LNCaP clone FGC (cell line): ENCODE measurements at regions not wholly inside any gene's neighbourhood (a gene's known extent, or its start where the extent isn't known, plus 50 kb on each side); places are given as distances from the start of the nearest gene placed in this dataset.
"Not testable (repeated sequence)": the region's sequence is repeated elsewhere in the genome, so short reads cannot be mapped to it uniquely, and the experiment has no call there.

Experiments
- DNase-seq: peaks from one replicate; pipeline ENCODE4 v3.0.0-alpha.2; 2011; ENCODE audit warnings: low read depth
- H3K4me3 ChIP-seq: 2 replicates; pipeline ENCODE4 v1.5.1; 2011; ENCODE audit warnings: mild to moderate bottlenecking, low read depth, low read length, control low read depth
- TF ChIP-seq, protein P1 (sequence below): IDR thresholded peaks from 2 replicates; pipeline ENCODE4 v1.5.1; 2012; ENCODE audit warnings: mild to moderate bottlenecking; ENCODE audit not compliant: control insufficient read depth, insufficient read depth; ENCODE audit errors: extremely low read depth

DNA sequence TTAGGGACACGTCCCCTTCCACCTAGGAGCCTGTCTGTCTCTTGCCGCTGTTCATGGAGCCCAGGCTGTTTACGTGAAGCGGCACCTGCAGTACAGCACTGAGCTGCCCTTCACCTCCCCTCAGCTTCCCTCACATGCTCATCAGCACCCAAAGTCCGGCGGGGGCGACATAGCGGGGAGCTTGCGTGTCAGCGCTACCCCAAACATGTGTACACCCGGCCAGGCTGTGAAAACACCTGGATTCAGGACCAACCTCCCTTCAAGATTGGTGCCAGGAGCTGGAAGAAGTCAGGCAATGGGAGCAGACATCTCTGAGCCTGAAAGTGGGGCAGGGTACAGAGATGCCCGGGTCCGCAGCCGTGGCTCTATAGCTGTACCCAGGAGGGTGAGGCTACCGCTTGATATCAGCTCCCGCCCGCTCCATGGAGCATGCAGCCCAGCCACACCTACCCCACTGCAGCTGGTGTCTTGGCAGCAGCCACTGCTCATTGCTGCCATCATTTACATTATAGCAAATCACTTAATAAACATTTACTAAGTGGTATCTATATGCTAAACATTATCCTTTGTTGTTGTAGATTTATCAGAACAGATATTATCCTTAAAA lies 712.1 kb downstream of the CDH9 start:
- no peak for DNase-seq
- H3K4me3 ChIP-seq, result no peak overlapping the region
- TF ChIP-seq, protein P1, sequence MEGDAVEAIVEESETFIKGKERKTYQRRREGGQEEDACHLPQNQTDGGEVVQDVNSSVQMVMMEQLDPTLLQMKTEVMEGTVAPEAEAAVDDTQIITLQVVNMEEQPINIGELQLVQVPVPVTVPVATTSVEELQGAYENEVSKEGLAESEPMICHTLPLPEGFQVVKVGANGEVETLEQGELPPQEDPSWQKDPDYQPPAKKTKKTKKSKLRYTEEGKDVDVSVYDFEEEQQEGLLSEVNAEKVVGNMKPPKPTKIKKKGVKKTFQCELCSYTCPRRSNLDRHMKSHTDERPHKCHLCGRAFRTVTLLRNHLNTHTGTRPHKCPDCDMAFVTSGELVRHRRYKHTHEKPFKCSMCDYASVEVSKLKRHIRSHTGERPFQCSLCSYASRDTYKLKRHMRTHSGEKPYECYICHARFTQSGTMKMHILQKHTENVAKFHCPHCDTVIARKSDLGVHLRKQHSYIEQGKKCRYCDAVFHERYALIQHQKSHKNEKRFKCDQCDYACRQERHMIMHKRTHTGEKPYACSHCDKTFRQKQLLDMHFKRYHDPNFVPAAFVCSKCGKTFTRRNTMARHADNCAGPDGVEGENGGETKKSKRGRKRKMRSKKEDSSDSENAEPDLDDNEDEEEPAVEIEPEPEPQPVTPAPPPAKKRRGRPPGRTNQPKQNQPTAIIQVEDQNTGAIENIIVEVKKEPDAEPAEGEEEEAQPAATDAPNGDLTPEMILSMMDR, result no peak

GRCh38 chr5:26325432-26325831 lies 713.0 kb downstream of the CDH9 start:
- not testable (repeated sequence) for H3K4me3 ChIP-seq, DNase-seq

DNA sequence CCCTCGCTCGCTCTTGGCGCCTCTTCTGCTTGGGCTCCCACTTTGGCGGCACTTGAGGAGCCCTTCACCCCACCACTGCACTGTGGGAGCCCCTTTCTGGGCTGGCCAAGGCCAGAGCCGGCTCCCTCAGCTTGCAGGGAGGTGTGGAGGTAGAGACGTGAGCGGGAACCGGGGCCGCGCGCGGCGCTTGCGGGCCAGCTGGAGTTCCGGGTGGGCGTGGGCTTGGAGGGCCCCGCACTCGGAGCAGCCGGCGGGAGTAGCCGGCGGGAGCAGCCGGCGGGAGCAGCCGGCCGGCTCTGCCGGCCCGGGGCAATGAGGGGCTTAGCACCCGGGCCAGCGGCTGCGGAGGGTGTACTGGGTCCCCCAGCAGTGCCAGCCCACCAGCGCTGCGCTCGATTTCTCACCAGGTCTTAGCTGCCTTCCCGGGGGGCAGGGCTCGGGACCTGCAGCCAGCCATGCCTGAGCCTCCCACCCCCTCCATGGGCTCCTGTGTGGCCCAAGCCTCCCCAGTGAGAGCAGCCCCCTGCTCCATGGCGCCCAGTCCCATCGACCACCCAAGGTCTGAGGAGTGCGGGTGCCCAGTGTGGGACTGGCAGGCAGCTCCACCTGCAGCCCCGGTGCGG lies 714.0 kb downstream of the CDH9 start:
- not testable (repeated sequence) for H3K4me3 ChIP-seq, DNase-seq

DNA sequence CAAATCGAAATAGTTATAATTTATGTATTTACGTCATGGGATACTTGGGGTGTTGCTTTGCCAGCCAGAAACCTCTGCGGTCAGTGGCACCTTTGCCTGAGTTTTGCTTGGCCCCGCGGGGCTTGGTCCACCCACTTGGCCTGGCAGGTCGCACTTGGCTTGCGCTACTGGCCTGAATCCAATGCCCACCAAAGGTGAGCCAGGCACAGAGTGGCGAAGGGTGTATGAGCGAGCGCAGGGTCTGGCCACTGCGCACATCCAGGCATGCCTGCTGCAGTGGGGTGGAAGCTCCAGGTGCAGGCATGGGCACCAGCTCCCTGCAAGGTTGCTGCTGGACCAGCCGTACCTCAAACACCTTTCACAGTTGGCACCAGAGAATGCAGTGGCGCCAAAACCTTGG lies 714.6 kb downstream of the CDH9 start:
- no peak overlapping the region for H3K4me3 ChIP-seq
- no peak for DNase-seq
- TF ChIP-seq, protein P1, result no peak

DNA sequence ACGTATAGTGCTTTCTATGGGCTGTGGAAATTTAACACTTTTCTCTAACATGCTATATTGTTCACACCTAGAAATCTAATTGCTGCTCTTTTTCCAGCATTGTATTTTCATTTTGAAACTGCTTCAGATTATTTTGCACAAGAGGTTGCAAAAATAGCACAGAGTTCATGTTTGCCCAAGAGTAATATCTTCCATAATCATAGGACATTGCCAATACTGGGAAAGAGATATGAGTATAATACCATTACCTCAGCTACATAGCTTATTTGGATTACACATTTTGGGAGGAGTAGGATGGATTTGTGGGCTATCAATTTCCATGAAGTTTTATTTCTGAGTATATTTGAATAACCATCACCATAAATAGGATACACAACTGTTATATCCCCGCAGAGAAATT lies 717.1 kb downstream of the CDH9 start:
- TF ChIP-seq, protein P1, result no peak
- no peak overlapping the region for H3K4me3 ChIP-seq
- DNase-seq, result no peak

- no peak for DNase-seq
- no peak overlapping the region for H3K4me3 ChIP-seq
- TF ChIP-seq, protein P1, result no peak
Measured at GRCh38 chr5:26310415-26310814, 728.0 kb downstream of the CDH9 start.

DNA sequence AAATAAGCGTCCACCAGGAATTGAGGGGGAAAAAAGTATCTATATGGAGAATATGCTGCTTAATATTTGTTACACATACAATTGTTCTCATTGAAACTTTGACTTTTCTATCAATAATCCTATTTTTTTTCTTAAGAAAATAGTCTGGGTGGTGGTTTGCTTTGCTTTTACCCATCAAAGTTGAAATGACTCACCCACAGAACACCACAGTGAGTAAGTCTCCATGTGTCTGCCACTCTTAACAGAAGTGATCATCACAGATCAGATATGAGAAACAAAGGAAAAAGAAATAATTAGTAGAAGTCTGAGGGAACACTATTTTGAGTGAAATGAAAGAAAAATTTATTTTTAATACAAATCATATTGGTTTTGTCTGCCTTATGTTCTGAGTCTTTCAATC lies 742.8 kb downstream of the CDH9 start:
- DNase-seq, result no peak
- H3K4me3 ChIP-seq, result no peak overlapping the region
- TF ChIP-seq, protein P1, result no peak

DNA sequence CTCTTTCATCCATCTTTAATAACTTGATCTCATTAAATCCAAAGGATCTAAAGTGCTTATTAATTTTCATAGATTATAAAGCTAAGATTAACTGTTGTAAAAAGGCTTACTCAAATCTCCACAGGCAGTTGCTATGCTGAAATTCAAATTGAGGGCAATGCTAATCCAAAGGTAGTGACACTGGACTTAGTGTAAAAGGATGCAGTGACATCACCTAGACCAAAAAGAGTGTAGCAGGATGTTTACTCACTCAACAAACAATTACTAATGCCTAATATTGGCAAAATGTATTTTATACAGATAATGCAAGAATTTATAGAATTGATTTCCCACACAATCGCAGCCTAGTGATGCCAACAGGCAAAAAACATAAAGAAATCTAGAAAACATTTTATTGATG lies 756.2 kb downstream of the CDH9 start:
- DNase-seq, result no peak
- H3K4me3 ChIP-seq, result no peak overlapping the region
- TF ChIP-seq, protein P1, result no peak
